HG02870 (cell line): ENCODE measurements at regions not wholly inside any gene's neighbourhood (a gene's known extent, or its start where the extent isn't known, plus 50 kb on each side); places are given as distances from the start of the nearest gene placed in this dataset.
A peak's percentile ranks its signal among the peaks of the same experiment; 100 is the strongest.

ENCODE experiments used
- ATAC-seq: cut with Tn5 transposase; IDR thresholded peaks from one replicate; pipeline ENCODE4 v1.9.1; 2021; ENCODE audit warnings: mild to moderate bottlenecking, moderate library complexity; ENCODE audit not compliant: unreplicated experiment

- ATAC-seq, result no peak
These were observed 638.1 kb downstream of the ACTL7B start for GRCh38 chr9:108217431-108218349.

DNA sequence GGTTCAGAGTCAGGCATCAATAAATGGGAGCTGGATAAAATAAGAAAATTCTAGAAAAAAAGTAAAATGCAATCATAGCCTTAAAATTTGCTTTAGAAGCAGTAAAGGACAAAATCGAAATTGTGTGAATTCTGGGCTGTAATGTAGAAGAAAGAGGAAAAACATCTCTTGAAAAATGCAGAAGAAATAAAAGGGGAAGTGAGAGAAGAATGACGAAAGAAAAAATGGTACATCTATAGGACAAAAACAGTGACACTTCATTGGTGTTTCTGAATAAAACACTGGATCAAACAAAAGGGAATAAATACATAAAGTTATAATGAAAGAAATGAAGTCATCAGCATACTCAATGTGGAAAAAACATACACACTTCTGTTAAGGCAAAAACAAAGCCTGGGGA is 642.3 kb downstream of the ACTL7B start:
- ATAC-seq, result no peak

DNA sequence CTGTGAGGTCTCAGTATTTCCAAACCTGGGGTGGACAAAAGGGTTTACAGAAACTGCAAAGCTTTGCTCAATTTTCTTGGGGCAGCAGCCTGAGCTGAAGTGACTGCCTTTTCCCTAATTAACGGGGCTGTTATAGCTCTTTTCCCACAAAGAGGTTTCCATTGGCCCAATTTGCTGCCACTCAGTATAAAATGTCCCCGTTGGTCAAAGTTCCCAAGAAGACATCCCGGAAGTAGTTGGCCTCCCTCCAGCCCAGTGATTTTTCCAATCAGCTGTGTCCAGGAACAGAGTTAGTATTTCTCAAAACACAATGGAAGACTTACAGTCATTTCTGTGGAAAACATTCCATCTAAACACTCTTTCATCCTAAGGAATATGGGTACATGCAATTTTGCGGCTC is 643.6 kb downstream of the ACTL7B start:
- ATAC-seq, result no peak

DNA sequence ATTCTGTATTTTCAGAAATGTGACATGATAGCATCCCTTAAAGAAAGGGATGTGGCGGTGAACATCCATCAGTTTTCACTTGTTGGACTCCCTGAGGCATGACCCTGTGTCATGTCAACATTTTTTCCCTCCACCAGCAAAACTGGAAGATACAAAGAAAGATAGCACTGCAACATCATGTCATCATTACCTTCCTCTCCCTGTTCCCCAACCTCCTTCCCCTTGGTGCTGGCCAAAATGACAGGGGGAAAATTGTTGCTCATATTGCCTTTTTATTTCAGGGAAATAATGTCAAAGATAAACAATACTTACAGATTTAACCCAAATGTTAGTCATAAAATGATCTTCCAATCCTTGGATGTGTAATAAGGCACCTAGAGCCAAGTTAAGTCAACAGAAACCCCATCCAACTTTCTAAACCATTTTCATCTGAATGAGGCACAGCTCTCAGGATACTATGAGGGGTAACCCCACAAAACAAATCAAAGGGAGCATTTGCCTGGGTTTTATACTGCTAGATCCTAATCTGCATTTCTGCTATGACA is 644.3 kb downstream of the ACTL7B start:
- ATAC-seq, result no peak

DNA sequence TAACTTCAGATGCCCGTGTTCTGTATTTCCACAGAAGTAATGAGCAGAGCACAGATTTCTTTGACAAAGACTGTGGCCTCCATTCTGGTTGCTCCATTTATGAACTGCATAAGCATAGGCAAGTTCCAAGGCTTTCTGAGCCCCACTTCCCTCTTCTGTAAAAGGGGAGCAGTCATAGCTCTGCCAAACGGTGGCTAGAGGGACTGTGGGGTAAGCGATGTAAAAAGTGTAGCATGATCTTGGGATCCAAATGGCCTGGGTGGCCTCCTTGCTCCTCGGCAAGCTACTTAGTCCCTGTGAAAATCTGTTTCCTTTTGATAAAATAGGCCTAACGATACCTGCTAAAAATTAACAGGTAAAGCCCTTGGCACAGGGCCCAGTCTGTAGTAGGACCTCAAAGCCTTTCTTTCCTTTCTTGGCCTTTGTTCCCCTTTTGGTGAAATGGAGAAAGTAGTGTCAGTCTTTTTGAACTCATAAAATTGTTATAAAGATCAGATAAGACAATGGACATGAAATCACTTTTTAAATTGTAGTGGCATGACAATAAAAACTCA is 646.6 kb downstream of the ACTL7B start:
- no peak for ATAC-seq

DNA sequence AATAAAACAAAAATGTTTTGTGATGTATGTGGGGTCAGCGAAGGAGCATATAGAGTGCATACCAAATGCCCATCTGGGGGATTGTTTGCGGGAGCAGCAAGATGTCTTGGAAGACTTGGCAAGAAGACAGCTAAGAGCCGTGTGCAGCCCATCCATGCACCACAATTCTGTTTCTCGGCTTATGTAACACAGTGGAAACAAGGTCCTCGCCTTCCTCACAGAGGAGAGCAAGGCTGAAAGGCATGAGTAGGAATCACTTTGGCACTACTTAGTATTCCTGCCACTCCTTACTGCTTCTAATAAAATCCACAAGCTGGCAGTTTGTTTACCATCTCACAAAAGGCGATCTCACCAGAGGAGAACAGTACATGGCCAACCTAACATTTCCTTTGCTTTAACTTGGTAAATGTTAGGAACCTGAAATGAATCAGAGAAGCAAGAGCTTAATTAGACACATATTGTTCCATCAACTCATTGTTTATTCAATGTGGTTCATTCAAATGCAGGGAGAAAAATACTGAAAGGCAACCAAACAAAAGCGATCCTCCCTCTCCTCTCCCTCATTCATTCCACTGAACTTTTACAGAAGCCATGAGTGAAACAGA is 648.1 kb downstream of the ACTL7B start:
- no peak for ATAC-seq

DNA sequence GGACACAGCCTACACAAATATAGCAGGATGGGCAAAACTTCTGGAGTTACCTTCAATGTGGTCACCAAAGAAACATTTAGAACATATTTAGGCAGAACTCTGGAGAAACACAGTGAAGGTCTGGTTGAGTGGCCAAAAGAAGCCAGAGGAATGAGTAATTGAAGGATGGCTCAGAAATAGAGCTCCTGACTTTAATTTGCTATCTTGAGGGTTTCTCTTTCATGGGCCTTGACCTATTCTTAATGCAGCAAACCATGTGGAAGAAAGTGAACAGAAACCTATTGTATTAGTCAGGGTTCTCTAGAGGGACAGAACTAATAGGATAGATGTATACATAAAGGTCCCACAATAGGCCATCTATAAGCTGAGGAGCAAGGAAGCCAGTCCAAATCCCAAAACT is 650.5 kb downstream of the ACTL7B start:
- ATAC-seq, result no peak

DNA sequence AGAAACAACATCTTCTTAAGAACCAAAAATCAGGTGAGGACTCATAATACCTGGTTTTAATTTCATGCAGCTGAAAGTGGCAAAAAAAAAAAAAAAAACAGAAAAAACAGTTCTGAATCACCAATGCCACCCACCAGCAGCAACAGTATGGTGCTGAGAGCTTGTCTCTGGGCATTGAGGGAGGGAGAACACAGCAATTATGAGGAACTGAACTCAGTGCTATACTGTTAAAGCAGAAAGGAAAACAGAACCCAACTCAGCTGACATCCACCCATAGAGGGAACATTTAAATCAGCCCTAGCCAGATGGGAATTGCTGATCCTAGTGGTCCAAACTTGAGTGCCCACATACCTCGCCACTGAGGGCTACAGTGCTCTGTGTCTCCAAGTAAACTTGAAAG is 657.9 kb downstream of the ACTL7B start:
- ATAC-seq, result no peak

- ATAC-seq, result no peak
These were observed 658.8 kb downstream of the ACTL7B start for GRCh38 chr9:108197008-108197365.

GRCh38 chr9:108196332-108197007 is 659.3 kb downstream of the ACTL7B start:
- ATAC-seq, result no peak

- no peak for ATAC-seq
These were observed 661.6 kb downstream of the ACTL7B start for GRCh38 chr9:108194154-108194553.

GRCh38 chr9:108193026-108193710 is 662.6 kb downstream of the ACTL7B start:
- ATAC-seq, result no peak

DNA sequence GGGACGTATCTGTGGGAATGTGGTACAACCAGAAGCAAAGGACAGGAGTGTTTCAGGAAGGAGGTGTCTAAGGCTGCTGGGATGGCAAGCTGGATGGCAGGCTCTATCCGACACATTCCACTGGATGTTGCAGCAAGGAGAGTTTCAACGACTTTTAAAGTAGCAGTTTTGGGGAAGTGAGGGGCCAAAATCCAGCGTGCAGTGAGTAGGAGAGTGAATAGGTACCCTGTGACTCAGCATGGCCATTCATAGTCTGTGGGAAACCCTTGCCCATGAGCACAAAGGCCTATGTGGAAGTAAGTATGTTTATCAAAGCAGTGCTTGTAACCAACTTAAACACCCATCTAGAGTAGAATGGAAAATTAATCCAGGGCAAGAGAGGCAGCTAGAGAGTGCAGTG is 664.7 kb downstream of the ACTL7B start:
- no peak for ATAC-seq

DNA sequence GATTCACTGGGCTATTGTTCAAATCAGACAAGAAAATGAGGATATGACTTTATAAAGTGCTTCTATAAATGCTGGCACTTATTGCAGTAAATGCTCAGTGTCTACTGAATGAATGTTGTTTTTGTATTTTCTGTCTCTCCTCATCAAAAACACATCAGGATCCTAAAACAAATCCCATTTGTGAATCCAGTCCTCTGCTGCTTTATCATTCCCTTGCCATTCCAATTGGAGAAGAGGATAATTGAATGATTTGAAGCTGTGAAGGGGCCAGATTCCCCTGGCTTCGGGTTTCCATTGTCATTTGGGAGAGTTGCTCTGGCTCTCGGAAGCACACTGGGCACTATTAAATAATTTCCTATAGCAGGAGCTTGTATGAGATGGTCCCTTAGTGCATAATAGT is 666.8 kb downstream of the ACTL7B start:
- ATAC-seq, result no peak

GRCh38 chr9:108188482-108188881 is 667.3 kb downstream of the ACTL7B start:
- no peak for ATAC-seq

- ATAC-seq, result no peak
These were observed 669.0 kb downstream of the ACTL7B start for GRCh38 chr9:108186642-108187395.

DNA sequence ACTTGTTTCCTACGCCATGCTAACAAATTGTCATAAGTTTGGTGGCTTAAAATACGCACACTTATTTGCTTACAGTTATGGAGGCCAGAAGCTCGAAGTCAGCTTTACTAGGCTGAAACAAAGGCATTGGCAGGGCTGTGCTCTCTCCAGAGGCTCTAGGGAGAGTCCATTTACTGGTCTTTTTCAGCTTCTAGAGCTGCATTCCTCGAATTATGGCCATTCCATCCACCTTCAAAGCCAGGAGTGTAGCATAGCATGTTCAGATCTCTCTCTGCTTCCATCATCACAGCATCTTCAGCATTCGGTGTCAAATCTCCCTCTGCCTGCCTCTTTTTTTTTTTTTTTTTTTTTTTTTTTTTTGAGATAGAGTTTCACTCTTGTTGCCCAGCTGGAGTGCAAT is 670.2 kb downstream of the ACTL7B start:
- ATAC-seq, result no peak

GRCh38 chr9:108184941-108185340 is 670.8 kb downstream of the ACTL7B start:
- ATAC-seq, result no peak

DNA sequence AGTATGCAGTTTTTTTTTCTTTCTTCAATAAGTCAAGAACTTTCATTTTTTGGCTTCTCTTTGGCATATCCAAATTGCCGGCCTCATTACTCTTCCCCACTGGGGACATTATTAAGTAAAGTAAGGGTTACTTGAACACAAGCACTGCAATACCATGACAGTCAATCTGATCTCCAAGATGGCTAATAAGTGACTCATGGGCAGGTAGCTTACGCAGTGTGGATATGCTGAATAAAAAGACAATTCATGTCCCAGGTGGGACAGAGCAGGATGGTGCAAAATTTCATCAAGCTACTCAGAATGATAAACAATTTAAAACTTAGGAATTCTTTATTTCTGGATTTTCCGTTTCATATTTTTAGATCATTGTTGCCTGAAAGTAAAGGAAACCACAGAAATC is 671.8 kb downstream of the ACTL7B start:
- no peak for ATAC-seq

GRCh38 chr9:108182950-108183381 is 672.8 kb downstream of the ACTL7B start:
- peak; percentile 95 for ATAC-seq
